HepG2 (cell line): ENCODE measurements at regions not wholly inside any gene's neighbourhood (a gene's known extent, or its start where the extent isn't known, plus 50 kb on each side); places are given as distances from the start of the nearest gene placed in this dataset.

Experiments used
- HNF1A ChIP-seq, 2 experiments: sonication (generic) in 1 of 2; formaldehyde crosslinking in 1 of 2; IDR thresholded peaks; 2 replicates each; pipeline versions ENCODE4 v1.4.0 to v1.6.1; 2016 to 2020; ENCODE audit warnings: borderline replicate concordance in 1 of 2, low read depth in 1 of 2, mild to moderate bottlenecking in 1 of 2, missing genetic modification reagents in 1 of 2
- HNRNPK ChIP-seq: fragments of 200-400 bp; formaldehyde crosslinking; IDR thresholded peaks from 2 replicates; pipeline ENCODE4 v1.6.1; 2018; ENCODE audit warnings: low read length, low read depth, moderate library complexity, mild to moderate bottlenecking; ENCODE audit not compliant: poor library complexity, severe bottlenecking
- NFATC3 ChIP-seq: sonication (generic); formaldehyde crosslinking; IDR thresholded peaks from 2 replicates; pipeline ENCODE4 v1.5.1; 2020; ENCODE audit warnings: mild to moderate bottlenecking, missing genetic modification reagents
- SAFB2 ChIP-seq: sonication (generic); formaldehyde crosslinking; IDR thresholded peaks from 2 replicates; pipeline ENCODE4 v1.5.1; 2020; ENCODE audit warnings: missing genetic modification reagents, low read depth, mild to moderate bottlenecking, borderline replicate concordance
- ZMYM3 ChIP-seq: sonication (generic); formaldehyde crosslinking; IDR thresholded peaks from 2 replicates; pipeline ENCODE4 v1.5.1; 2020; ENCODE audit warnings: mild to moderate bottlenecking, missing genetic modification reagents
- ZNF17 ChIP-seq: sonication (generic); formaldehyde crosslinking; IDR thresholded peaks from 2 replicates; pipeline ENCODE4 v1.5.0; 2020; ENCODE audit warnings: mild to moderate bottlenecking, missing genetic modification reagents
- ZNF235 ChIP-seq: sonication (generic); formaldehyde crosslinking; IDR thresholded peaks from 2 replicates; pipeline ENCODE4 v1.8.1; 2023; ENCODE audit warnings: mild to moderate bottlenecking, missing genetic modification reagents, borderline replicate concordance
- ZNF263 ChIP-seq: sonication (generic); formaldehyde crosslinking; IDR thresholded peaks from 2 replicates; pipeline ENCODE4 v1.4.0; 2020; ENCODE audit warnings: missing genetic modification reagents
- ZNF609 ChIP-seq: sonication (generic); formaldehyde crosslinking; IDR thresholded peaks from 2 replicates; pipeline ENCODE4 v1.4.0; 2020; ENCODE audit warnings: mild to moderate bottlenecking, missing genetic modification reagents, borderline replicate concordance
- ZNF790 ChIP-seq: sonication (generic); formaldehyde crosslinking; IDR thresholded peaks from 2 replicates; pipeline ENCODE4 v1.8.0; 2022; ENCODE audit warnings: missing genetic modification reagents, mild to moderate bottlenecking, borderline replicate concordance

GRCh38 chr1:5225707-5226704 is 571.6 kb downstream of the AJAP1 start (continued):
- no peak for TF ChIP-seq ZNF609
- no peak for TF ChIP-seq NFATC3 (CRISPR knock-in tag)
- TF ChIP-seq ZMYM3 (CRISPR knock-in tag) = no peak
- no peak for TF ChIP-seq HNF1A (IDR thresholded peaks at IDR 0.05; ENCODE audit: low read depth)
- TF ChIP-seq HNF1A (CRISPR knock-in tag; IDR thresholded peaks at IDR 0.05; ENCODE audit: borderline replicate concordance) = no peak
- no peak for TF ChIP-seq SAFB2
- no peak for TF ChIP-seq ZNF790 (CRISPR knock-in tag)
- no peak for TF ChIP-seq ZNF263
- TF ChIP-seq ZNF235 (CRISPR knock-in tag) = no peak
- no peak for TF ChIP-seq HNRNPK
- no peak for TF ChIP-seq ZNF17 (CRISPR knock-in tag)
